Lower leg skin (tissue), 3 donors: ENCODE measurements at regions not wholly inside any gene's neighbourhood (a gene's known extent, or its start where the extent isn't known, plus 50 kb on each side); places are given as distances from the start of the nearest gene placed in this dataset.

Experiments
- POLR2A ChIP-seq, 2 donors: fragments of 450-650 bp; IDR thresholded peaks; one replicate each; pipeline ENCODE4 v1.6.1; 2016 to 2017; ENCODE audit warnings: antibody characterized with exemption in 2 of 2, mild to moderate bottlenecking in 1 of 2, moderate library complexity in 1 of 2
- TF ChIP-seq, protein P1 (sequence below), 3 donors: fragments of 450-650 bp; IDR thresholded peaks; one replicate each; pipeline ENCODE4 v1.5.1; 2016; ENCODE audit warnings: antibody characterized with exemption in 3 of 3, mild to moderate bottlenecking in 3 of 3, moderate library complexity in 2 of 3

DNA sequence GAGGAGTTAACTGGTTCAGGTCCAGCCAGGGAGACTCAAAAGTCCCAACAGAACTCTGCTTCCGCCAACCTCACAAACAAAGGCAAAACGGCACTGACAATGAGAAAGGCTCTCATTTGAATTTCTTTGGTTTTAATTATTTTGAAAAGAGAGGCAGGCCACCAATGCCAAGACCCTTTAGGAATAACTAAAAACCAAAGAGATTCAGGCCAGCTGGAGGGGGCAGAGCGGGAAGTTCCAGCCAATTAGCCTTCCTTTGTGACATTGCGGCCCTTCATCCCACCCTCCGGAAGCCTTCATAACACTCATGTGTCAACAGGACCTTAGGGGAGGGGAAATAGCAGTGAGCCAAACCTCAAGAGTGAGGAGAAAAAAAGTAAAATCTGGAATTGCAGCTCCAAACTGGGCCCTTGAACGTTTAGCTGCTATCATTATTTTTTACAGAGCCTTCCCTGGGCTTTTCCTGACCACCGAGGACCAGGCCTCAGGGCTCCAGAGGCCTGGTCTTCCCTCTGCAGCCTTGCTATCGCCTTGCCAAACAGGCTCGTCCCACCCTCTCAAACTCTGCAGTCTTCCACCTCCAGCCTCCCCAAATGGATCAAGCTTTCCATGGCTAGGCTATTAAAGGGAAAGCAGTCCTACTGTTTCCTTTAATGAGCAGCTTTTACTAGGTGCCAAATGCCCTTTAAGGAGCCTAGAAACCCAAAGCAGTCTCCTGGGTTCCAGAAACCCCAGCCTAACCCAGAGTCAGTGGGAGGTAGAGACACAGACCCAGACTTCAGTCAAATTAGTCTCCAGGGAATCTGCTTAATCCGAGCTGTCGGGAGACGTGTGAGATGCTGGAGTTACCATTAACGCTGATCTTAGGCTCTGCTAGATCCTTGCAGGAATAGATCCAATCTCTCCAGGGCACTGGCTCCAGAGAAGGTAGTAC is 114.2 kb downstream of the CCDC34 start:
- TF ChIP-seq, protein P1, sequence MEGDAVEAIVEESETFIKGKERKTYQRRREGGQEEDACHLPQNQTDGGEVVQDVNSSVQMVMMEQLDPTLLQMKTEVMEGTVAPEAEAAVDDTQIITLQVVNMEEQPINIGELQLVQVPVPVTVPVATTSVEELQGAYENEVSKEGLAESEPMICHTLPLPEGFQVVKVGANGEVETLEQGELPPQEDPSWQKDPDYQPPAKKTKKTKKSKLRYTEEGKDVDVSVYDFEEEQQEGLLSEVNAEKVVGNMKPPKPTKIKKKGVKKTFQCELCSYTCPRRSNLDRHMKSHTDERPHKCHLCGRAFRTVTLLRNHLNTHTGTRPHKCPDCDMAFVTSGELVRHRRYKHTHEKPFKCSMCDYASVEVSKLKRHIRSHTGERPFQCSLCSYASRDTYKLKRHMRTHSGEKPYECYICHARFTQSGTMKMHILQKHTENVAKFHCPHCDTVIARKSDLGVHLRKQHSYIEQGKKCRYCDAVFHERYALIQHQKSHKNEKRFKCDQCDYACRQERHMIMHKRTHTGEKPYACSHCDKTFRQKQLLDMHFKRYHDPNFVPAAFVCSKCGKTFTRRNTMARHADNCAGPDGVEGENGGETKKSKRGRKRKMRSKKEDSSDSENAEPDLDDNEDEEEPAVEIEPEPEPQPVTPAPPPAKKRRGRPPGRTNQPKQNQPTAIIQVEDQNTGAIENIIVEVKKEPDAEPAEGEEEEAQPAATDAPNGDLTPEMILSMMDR (IDR thresholded peaks at IDR 0.05), result no peak
- TF ChIP-seq POLR2A (IDR thresholded peaks at IDR 0.05), result no peak
